IMR-90 (cell line): ENCODE measurements at regions not wholly inside any gene's neighbourhood (a gene's known extent, or its start where the extent isn't known, plus 50 kb on each side); places are given as distances from the start of the nearest gene placed in this dataset.
"Not testable (repeated sequence)": the region's sequence is repeated elsewhere in the genome, so short reads cannot be mapped to it uniquely, and the experiment has no call there.

ENCODE experiments used
- ATAC-seq: fragments of 200-7000 bp; cut with Tn5 transposase; 2 replicates; pipeline ENCODE4 v1.9.1; 2020; ENCODE audit warnings: low read depth, mild to moderate bottlenecking, moderate library complexity
- BruUV-seq: library from RNA; stranded (reverse); fragments of 400-500 nt; replicated peaks from 2 replicates; lab custom pipeline; 2021; lab: Mats Ljungman, UMichigan
- CTCF ChIA-PET: fragments of 300-600 bp; formaldehyde crosslinking; extraction: SDS; loops from one replicate; lab custom pipeline; 2021; ENCODE audit warnings: antibody characterized with exemption; lab: Yijun Ruan, JAX
- POLR2A ChIA-PET: fragments of 300-600 bp; sonication (Branson Sonifier 250); formaldehyde crosslinking; loops from one replicate; lab custom pipeline; 2022; ENCODE audit warnings: antibody characterized with exemption; ENCODE audit not compliant: unreplicated experiment; lab: Charles Lee
- DNase-seq: peaks from one replicate; pipeline ENCODE4 v3.0.0; 2013
- H2AFZ ChIP-seq: replicated peaks from 2 replicates; pipeline ENCODE3; 2013; ENCODE audit warnings: low read length, mild to moderate bottlenecking; ENCODE audit not compliant: poor library complexity
- H2AK5ac ChIP-seq: 2 replicates; pipeline ENCODE4 v1.6.1; 2013; ENCODE audit warnings: low read depth, low read length, inconsistent platforms
- H2AK9ac ChIP-seq: replicated peaks from 2 replicates; pipeline ENCODE3; 2013; ENCODE audit warnings: mild to moderate bottlenecking, low read depth, low read length, moderate library complexity; ENCODE audit not compliant: poor library complexity
- H2BK120ac ChIP-seq: 2 replicates; pipeline ENCODE4 v1.6.1; 2013; ENCODE audit warnings: low read depth, low read length, inconsistent platforms
- H2BK15ac ChIP-seq: 3 replicates; pipeline ENCODE4 v1.6.1; 2013; ENCODE audit warnings: low read depth, low read length, inconsistent platforms
- H2BK20ac ChIP-seq: 2 replicates; pipeline ENCODE4 v1.6.1; 2013; ENCODE audit warnings: low read depth, mild to moderate bottlenecking, inconsistent platforms, low read length, moderate library complexity
- H2BK5ac ChIP-seq: 2 replicates; pipeline ENCODE4 v1.6.1; 2013; ENCODE audit warnings: mild to moderate bottlenecking, low read depth, low read length, inconsistent platforms; ENCODE audit not compliant: poor library complexity, severe bottlenecking
- H3K14ac ChIP-seq: replicated peaks from 2 replicates; pipeline ENCODE4 v1.6.1; 2013; ENCODE audit warnings: low read depth, low read length, inconsistent platforms
- H3K18ac ChIP-seq: 2 replicates; pipeline ENCODE4 v1.6.1; 2013; ENCODE audit warnings: low read depth, low read length, control low read depth
- H3K23ac ChIP-seq: 2 replicates; pipeline ENCODE4 v1.6.1; 2013; ENCODE audit warnings: low read depth, low read length, inconsistent platforms
- H3K27ac ChIP-seq: 2 replicates; pipeline ENCODE4 v1.5.1; 2013; ENCODE audit warnings: mild to moderate bottlenecking, control low read depth, low read length; ENCODE audit not compliant: insufficient read depth
- H3K27me3 ChIP-seq: 2 replicates; pipeline ENCODE4 v1.6.1; 2013; ENCODE audit warnings: low read length; ENCODE audit not compliant: control insufficient read depth, insufficient read depth
- H3K36me3 ChIP-seq: 2 replicates; pipeline ENCODE4 v1.6.1; 2013; ENCODE audit warnings: low read length, mixed read lengths; ENCODE audit not compliant: control insufficient read depth, insufficient read depth
- H3K4ac ChIP-seq: 2 replicates; pipeline ENCODE4 v1.6.1; 2013; ENCODE audit warnings: low read depth, low read length, inconsistent platforms
- H3K4me1 ChIP-seq: 2 replicates; pipeline ENCODE4 v1.6.1; 2013; ENCODE audit warnings: low read length, mixed read lengths; ENCODE audit not compliant: control insufficient read depth, insufficient read depth
- H3K4me2 ChIP-seq: 2 replicates; pipeline ENCODE4 v1.6.1; 2013; ENCODE audit warnings: low read depth, mild to moderate bottlenecking, control low read depth, low read length, moderate library complexity
- H3K4me3 ChIP-seq: 2 replicates; pipeline ENCODE4 v1.5.1; 2013; ENCODE audit warnings: low read depth, mild to moderate bottlenecking, control low read depth, low read length, moderate library complexity; ENCODE audit not compliant: insufficient read depth
- H3K56ac ChIP-seq: 2 replicates; pipeline ENCODE4 v1.6.1; 2013; ENCODE audit warnings: low read length, inconsistent platforms; ENCODE audit not compliant: insufficient read depth; ENCODE audit errors: extremely low read depth
- H3K79me1 ChIP-seq, 2 experiments: 2 replicates each; pipeline ENCODE4 v1.6.1; 2013; ENCODE audit warnings: low read length in 2 of 2, inconsistent platforms in 1 of 2, low read depth in 1 of 2
- H3K9ac ChIP-seq: 2 replicates; pipeline ENCODE4 v1.6.1; 2013; ENCODE audit warnings: low read depth, low read length, control low read depth
- H3K9me1 ChIP-seq: 2 replicates; pipeline ENCODE4 v1.6.1; 2013; ENCODE audit warnings: low read length, inconsistent platforms; ENCODE audit not compliant: insufficient read depth
- H3K9me3 ChIP-seq: 2 replicates; pipeline ENCODE4 v1.6.1; 2013; ENCODE audit warnings: low read length; ENCODE audit not compliant: control insufficient read depth, insufficient read depth
- H4K20me1 ChIP-seq: 2 replicates; pipeline ENCODE4 v1.6.1; 2013; ENCODE audit warnings: low read length, inconsistent platforms; ENCODE audit not compliant: insufficient read depth
- H4K5ac ChIP-seq: 2 replicates; pipeline ENCODE4 v1.6.1; 2013; ENCODE audit warnings: mild to moderate bottlenecking, low read depth, low read length, control low read depth
- H4K8ac ChIP-seq, 2 experiments: 2 replicates each; pipeline ENCODE4 v1.6.1; 2013; ENCODE audit warnings: low read depth in 2 of 2, low read length in 2 of 2, control low read depth in 1 of 2, inconsistent platforms in 1 of 2
- H4K91ac ChIP-seq: 2 replicates; pipeline ENCODE4 v1.6.1; 2013; ENCODE audit warnings: low read depth, low read length, inconsistent platforms; ENCODE audit not compliant: insufficient read depth
- WGBS, 2 experiments: methylation state at CpG; one replicate each; pipeline versions ENCODE4 v1.1.5 to v1.1.7; 2013; ENCODE audit warnings: missing lambda C conversion rate in 2 of 2; ENCODE audit not compliant: insufficient read length in 1 of 2; ENCODE audit errors: extremely low coverage in 2 of 2; 5-methylcytosine and 5-hydroxymethylcytosine counted together
- dilution Hi-C: fragments of 300-500 bp; cut with HindIII; formaldehyde crosslinking; loops from one replicate; pipeline ENCODE4 v1.14.3; 2018; ENCODE audit warnings: low sequenced_read_pairs; ENCODE audit not compliant: unreplicated experiment
- in situ Hi-C: fragments of 300-500 bp; cut with MboI; formaldehyde crosslinking; loops from 3 replicates; pipeline ENCODE4 v1.14.3; 2019; ENCODE audit warnings: low sequenced_read_pairs, inconsistent platforms, mixed read lengths
- intact Hi-C: fragments of 100-400 bp; cut with micrococcal nuclease; formaldehyde crosslinking; loops from 2 replicates; pipeline ENCODE4 v1.10.0; 2022

DNA sequence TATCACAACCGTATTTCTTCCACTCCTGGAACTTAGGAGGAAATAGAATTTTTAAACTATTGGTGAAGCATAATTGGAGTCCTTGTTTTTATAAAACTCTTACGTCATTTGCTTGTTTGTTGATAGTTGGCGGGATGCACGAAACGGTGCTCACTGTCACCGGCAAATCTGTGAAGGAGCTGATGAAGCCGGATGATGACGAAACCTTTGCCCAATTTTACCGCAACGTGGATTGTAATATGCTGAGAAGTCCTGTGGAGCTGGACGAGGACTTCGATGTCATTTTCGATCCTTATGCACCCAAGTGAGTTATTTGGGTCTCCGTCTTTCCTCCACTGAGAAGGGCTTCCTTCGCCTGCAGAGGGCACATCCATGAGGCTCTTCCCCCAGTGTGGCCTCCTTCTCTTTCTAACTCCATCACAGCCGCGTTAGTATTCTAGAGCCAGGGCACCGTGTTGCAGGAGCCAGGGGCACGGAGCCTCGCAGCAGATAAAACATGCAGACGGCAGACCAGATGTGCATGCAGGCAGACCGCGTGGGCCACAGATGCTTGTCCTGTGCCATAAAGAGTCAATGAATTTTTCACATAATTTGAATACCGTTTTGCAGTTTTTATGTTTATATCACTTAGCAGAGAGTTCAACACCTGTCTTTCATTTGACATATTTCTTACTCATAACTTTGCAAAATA lies 61.5 kb upstream of the LYZL2 start:
- H3K79me1 ChIP-seq, H3K18ac ChIP-seq, H3K9me3 ChIP-seq, H2BK120ac ChIP-seq, in situ Hi-C loops, H3K4ac ChIP-seq, H4K20me1 ChIP-seq, H2BK5ac ChIP-seq, BruUV-seq, H4K91ac ChIP-seq, H2BK15ac ChIP-seq, H3K27ac ChIP-seq, H3K4me3 ChIP-seq, POLR2A ChIA-PET, H2AFZ ChIP-seq, H3K9me1 ChIP-seq, intact Hi-C loops, H3K4me2 ChIP-seq, H3K23ac ChIP-seq, ATAC-seq, H3K14ac ChIP-seq, H2BK20ac ChIP-seq, H2AK9ac ChIP-seq, H3K4me1 ChIP-seq, H4K8ac ChIP-seq, H4K5ac ChIP-seq, H3K9ac ChIP-seq, dilution Hi-C loops, CTCF ChIA-PET, DNase-seq, H3K56ac ChIP-seq, H3K36me3 ChIP-seq, H2AK5ac ChIP-seq: not testable (repeated sequence)
- 89% methylated on average over 13 of the region's 24 CpGs; no CpG with 5 or more reads in 1 of the 2 experiments for WGBS, 2 experiments
- peaks cover 11% of the 10 kb centered on the region for H3K27me3 ChIP-seq
